ENCODE measurements at regions not wholly inside any gene's neighbourhood (a gene's known extent, or its start where the extent isn't known, plus 50 kb on each side); places are given as distances from the start of the nearest gene placed in this dataset.

- Histone ChIP-seq H3K9me3 (no peaks in the 10 kb centered on the region), H3K36me3 (no peaks in the 10 kb centered on the region), H3K27ac (no peak overlapping the region), H3K4me1 (no peaks in the 10 kb centered on the region), H3K4me3 (no peak overlapping the region), H3K27me3 (no peaks in the 10 kb centered on the region)
- ATAC-seq (no peak), DNase-seq (no peak)
- in situ Hi-C loops (cut with MboI; ENCODE audit: low sequenced_read_pairs in 4 of 4) (no loop called here), intact Hi-C loops (cut with DNase I; ENCODE audit: low total_unique reads) (no loop called here)
- no peak for TF ChIP-seq CTCF (IDR thresholded peaks at IDR 0.05 in 4 of 5, conservative IDR thresholded peaks at IDR 0.05 in 1 of 5)
- no peak for TF ChIP-seq POLR2A (IDR thresholded peaks at IDR 0.05)
Measured at GRCh38 chr5:51181208-51181894, 201.9 kb upstream of the ISL1 start.

- Histone ChIP-seq H3K4me3 (no peak overlapping the region), H3K9me3 (no peaks in the 10 kb centered on the region), H3K36me3 (no peaks in the 10 kb centered on the region), H3K27me3 (no peaks in the 10 kb centered on the region), H3K4me1 (no peaks in the 10 kb centered on the region), H3K27ac (no peak overlapping the region)
- ATAC-seq (no peak), DNase-seq (no peak)
- intact Hi-C loops (cut with DNase I; ENCODE audit: low total_unique reads), result no loop called here
- in situ Hi-C loops (cut with MboI; ENCODE audit: low sequenced_read_pairs in 4 of 4), result no loop called here
- TF ChIP-seq CTCF (IDR thresholded peaks at IDR 0.05 in 4 of 5, conservative IDR thresholded peaks at IDR 0.05 in 1 of 5) (no peak), POLR2A (IDR thresholded peaks at IDR 0.05) (no peak)
Measured at GRCh38 chr5:51185850-51186329, 197.4 kb upstream of the ISL1 start.

GRCh38 chr5:51188001-51188591, 195.2 kb upstream of the ISL1 start:
- H3K27ac ChIP-seq, result no peak overlapping the region
- DNase-seq, result no peak
- no peaks in the 10 kb centered on the region for H3K4me1 ChIP-seq
- H3K27me3 ChIP-seq, result no peaks in the 10 kb centered on the region
- no peaks in the 10 kb centered on the region for H3K9me3 ChIP-seq
- ATAC-seq, result no peak
- intact Hi-C loops (cut with DNase I; ENCODE audit: low total_unique reads), result no loop called here
- no peak for TF ChIP-seq CTCF (IDR thresholded peaks at IDR 0.05 in 4 of 5, conservative IDR thresholded peaks at IDR 0.05 in 1 of 5)
- no peak for TF ChIP-seq POLR2A (IDR thresholded peaks at IDR 0.05)
- H3K36me3 ChIP-seq, result no peaks in the 10 kb centered on the region
- in situ Hi-C loops (cut with MboI; ENCODE audit: low sequenced_read_pairs in 4 of 4), result no loop called here
- H3K4me3 ChIP-seq, result no peak overlapping the region

GRCh38 chr5:51194671-51195070, 188.6 kb upstream of the ISL1 start:
- no peak for ATAC-seq
- in situ Hi-C loops (cut with MboI; ENCODE audit: low sequenced_read_pairs in 4 of 4), result no loop called here
- H3K4me3 ChIP-seq, result no peak overlapping the region

More at GRCh38 chr5:51194671-51195070, 188.6 kb upstream of the ISL1 start:
- H3K9me3 ChIP-seq, result no peaks in the 10 kb centered on the region
- H3K27ac ChIP-seq, result no peak overlapping the region
- H3K4me1 ChIP-seq, result no peaks in the 10 kb centered on the region
- intact Hi-C loops (cut with DNase I; ENCODE audit: low total_unique reads), result no loop called here
- no peaks in the 10 kb centered on the region for H3K36me3 ChIP-seq
- no peak for TF ChIP-seq CTCF (IDR thresholded peaks at IDR 0.05 in 4 of 5, conservative IDR thresholded peaks at IDR 0.05 in 1 of 5)
- TF ChIP-seq POLR2A (IDR thresholded peaks at IDR 0.05), result no peak
- DNase-seq, result no peak
- no peaks in the 10 kb centered on the region for H3K27me3 ChIP-seq

Measured in gastrocnemius medialis (tissue), 4 donors.